Activated T-helper 1 cell treated with anti-CD3 and anti-CD28 coated beads, Interleukin-12 subunit alpha, Interleukin-12 subunit beta, Interleukin-2, Interleukin-4 antibody, amounts not matched to agents 30 ng/mL and 10 ng/mL and 1 ng/mL, durations not matched to agents 14 hours and 24 hours and 36 hours (primary cell): ENCODE measurements at regions not wholly inside any gene's neighbourhood (a gene's known extent, or its start where the extent isn't known, plus 50 kb on each side); places are given as distances from the start of the nearest gene placed in this dataset.

Experiments
- DNase-seq: peaks from one replicate; pipeline ENCODE4 v3.0.0; 2021; ENCODE audit warnings: low spot score
- H3K27ac Mint-ChIP-seq: one replicate; pipeline ENCODE4 v1.8.0; 2021; ENCODE audit warnings: mild to moderate bottlenecking, mixed read lengths
- H3K27me3 Mint-ChIP-seq: one replicate; pipeline ENCODE4 v1.8.0; 2022; ENCODE audit warnings: mild to moderate bottlenecking, moderate library complexity, mixed read lengths; ENCODE audit not compliant: insufficient read depth
- H3K36me3 Mint-ChIP-seq: one replicate; pipeline ENCODE4 v1.8.0; 2021; ENCODE audit warnings: low read depth, mixed read lengths
- H3K4me1 Mint-ChIP-seq: one replicate; pipeline ENCODE4 v1.8.0; 2021; ENCODE audit warnings: low read depth, mixed read lengths
- H3K4me3 Mint-ChIP-seq: one replicate; pipeline ENCODE4 v1.8.0; 2021; ENCODE audit warnings: mild to moderate bottlenecking, moderate library complexity, mixed read lengths
- H3K9me3 Mint-ChIP-seq: one replicate; pipeline ENCODE4 v1.8.0; 2021; ENCODE audit warnings: mixed read lengths
- intact Hi-C: fragments of 100-400 bp; cut with micrococcal nuclease; formaldehyde crosslinking; loops from one replicate; pipeline ENCODE4 v1.15.1; 2024

DNA sequence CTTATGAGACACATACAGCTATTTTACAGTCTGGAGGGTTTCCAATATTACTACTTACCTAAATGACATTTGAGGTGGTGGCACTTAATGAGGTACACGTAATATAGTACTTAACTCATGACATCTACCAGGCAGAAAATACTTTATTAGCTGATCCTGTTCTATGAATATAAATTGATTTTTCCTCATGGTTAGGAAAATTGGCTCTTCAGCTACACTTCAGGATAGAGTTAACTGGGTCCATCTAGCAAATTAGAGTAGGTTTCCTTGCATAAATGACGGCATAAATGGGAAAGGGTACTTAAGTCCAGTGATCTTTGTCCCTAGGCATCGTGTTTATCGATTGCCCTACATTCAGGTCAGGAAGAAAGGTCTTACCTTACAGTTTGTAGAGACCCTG, 988.8 kb upstream of the TMPRSS15 start:
- Mint-ChIP-seq H3K4me1 (no peaks in the 10 kb centered on the region), H3K27ac (no peak overlapping the region), H3K4me3 (no peak overlapping the region), H3K9me3 (peaks cover 38% of the 10 kb centered on the region), H3K27me3 (no peaks in the 10 kb centered on the region), H3K36me3 (no peaks in the 10 kb centered on the region)
- no peak for DNase-seq
- intact Hi-C loops: no loop called here

DNA sequence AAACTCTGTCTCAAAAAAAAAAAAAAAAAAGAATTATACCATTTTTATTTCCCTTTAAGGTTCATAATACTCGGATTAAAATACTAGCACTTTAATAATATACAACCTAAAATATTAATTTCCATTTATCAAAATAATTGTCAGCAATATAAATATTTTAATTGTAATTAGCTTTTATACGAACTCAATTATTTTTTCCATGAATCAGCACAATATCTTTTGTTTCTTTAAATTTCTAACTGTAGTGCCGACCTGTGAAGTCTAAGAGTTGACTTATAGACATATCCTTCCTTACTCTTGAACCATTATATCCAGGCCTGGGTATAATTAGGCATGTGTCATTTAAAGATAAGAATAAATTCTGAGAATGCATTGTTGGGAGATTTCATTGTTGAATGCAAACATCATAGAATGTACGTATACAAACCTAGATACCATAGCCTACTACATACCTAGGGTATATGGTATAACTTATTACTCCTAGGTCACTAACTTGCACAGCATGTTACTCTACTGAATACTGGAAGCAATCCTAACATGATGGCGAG, 996.7 kb upstream of the TMPRSS15 start:
- Mint-ChIP-seq H3K9me3 (peaks cover 5% of the 10 kb centered on the region), H3K27me3 (no peaks in the 10 kb centered on the region), H3K4me1 (no peaks in the 10 kb centered on the region), H3K4me3 (no peak overlapping the region), H3K36me3 (no peaks in the 10 kb centered on the region), H3K27ac (no peak overlapping the region)
- intact Hi-C loops: no loop called here
- no peak for DNase-seq

DNA sequence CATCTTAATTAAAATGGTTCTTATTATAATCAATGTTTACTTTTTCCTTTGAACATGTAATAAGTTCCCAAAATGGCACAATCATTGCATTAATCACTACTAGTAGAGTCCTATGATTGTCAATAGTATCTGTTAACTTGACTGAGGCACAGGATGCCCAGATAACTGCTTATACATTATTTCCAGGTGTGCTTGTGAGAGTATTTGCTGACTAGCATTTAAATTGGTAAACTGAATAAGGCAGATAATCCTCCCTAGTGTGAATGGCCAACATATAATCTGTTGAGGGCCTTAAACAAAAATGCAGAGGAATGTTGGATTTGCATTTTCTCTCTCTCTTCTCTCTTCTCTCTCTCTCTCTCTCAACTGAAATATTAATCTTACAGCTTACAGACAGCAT, 999.3 kb upstream of the TMPRSS15 start:
- Mint-ChIP-seq H3K27me3 (no peaks in the 10 kb centered on the region), H3K27ac (no peak overlapping the region), H3K4me1 (no peaks in the 10 kb centered on the region), H3K4me3 (no peak overlapping the region), H3K9me3 (peaks cover 3% of the 10 kb centered on the region), H3K36me3 (no peaks in the 10 kb centered on the region)
- no peak for DNase-seq
- intact Hi-C loops: no loop called here

DNA sequence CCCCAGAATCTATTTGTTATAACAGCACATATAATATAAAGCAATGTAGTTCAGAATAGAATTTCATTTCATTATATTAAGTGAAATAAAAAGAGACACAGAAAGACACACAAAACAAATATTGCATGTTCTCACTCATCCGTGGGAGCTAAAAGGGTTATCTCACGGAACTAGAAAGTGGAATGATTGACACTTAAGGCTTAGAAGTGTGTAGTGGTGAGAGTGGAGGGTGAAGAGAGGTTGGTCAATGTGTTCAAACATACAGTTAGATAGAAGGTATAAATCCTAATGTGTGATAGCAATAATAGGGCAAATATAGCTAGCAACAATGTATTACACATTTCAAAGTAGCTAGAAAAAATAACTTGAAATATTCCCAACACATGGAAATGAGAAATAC, 1001.7 kb upstream of the TMPRSS15 start:
- Mint-ChIP-seq H3K27me3 (no peaks in the 10 kb centered on the region), H3K36me3 (no peaks in the 10 kb centered on the region), H3K27ac (no peak overlapping the region), H3K4me1 (no peaks in the 10 kb centered on the region), H3K9me3 (peaks cover 3% of the 10 kb centered on the region), H3K4me3 (no peak overlapping the region)
- no peak for DNase-seq
- intact Hi-C loops: no loop called here

DNA sequence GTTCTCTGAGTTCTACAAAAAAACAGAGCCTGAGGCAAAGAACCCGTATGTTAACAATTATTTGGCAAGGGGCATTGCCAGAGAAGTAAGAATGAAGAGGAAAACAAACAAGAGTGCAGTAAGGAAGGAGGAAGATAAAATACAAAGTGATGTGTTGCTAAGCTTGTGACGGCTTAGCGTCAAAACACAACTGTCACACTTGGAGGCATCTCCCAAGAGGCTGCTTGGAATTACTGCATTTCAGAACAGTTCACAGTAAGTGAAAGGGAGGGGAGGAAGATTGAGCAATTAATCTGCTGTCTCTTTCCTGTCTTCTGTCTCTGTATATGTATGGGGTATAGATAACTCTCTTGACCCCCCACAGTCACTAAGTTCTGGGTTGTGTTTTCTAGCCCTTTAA, 1017.0 kb upstream of the TMPRSS15 start:
- H3K9me3 Mint-ChIP-seq: peaks cover 28% of the 10 kb centered on the region
- intact Hi-C loops: no loop called here
- H3K4me1 Mint-ChIP-seq: no peaks in the 10 kb centered on the region
- no peak overlapping the region for H3K4me3 Mint-ChIP-seq
- no peak overlapping the region for H3K27ac Mint-ChIP-seq
- no peak for DNase-seq
- no peaks in the 10 kb centered on the region for H3K27me3 Mint-ChIP-seq
- H3K36me3 Mint-ChIP-seq: no peaks in the 10 kb centered on the region

DNA sequence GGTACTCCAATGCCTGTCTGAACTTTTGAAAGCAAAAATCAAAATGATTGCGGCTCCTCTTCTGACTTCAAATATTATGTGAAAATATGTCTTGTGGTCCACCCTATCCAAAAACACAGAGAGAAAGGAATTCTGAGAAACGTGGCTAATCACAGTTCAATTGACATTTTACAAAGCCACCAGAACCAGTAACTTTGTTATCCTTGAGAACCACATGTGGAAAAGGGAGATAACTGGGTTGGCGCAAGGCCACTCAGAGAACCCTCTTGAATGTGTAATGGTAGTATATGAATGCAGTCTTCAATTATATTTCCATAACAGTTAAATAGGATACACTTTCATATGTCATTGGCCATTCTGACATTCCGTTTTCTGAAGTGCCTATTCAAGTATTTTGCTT, 1030.0 kb upstream of the TMPRSS15 start:
- intact Hi-C loops: no loop called here
- H3K4me1 Mint-ChIP-seq: no peaks in the 10 kb centered on the region
- peaks cover 34% of the 10 kb centered on the region for H3K9me3 Mint-ChIP-seq
- H3K36me3 Mint-ChIP-seq: no peaks in the 10 kb centered on the region
- H3K27ac Mint-ChIP-seq: no peak overlapping the region
- H3K27me3 Mint-ChIP-seq: no peaks in the 10 kb centered on the region
- no peak for DNase-seq
- H3K4me3 Mint-ChIP-seq: no peak overlapping the region

DNA sequence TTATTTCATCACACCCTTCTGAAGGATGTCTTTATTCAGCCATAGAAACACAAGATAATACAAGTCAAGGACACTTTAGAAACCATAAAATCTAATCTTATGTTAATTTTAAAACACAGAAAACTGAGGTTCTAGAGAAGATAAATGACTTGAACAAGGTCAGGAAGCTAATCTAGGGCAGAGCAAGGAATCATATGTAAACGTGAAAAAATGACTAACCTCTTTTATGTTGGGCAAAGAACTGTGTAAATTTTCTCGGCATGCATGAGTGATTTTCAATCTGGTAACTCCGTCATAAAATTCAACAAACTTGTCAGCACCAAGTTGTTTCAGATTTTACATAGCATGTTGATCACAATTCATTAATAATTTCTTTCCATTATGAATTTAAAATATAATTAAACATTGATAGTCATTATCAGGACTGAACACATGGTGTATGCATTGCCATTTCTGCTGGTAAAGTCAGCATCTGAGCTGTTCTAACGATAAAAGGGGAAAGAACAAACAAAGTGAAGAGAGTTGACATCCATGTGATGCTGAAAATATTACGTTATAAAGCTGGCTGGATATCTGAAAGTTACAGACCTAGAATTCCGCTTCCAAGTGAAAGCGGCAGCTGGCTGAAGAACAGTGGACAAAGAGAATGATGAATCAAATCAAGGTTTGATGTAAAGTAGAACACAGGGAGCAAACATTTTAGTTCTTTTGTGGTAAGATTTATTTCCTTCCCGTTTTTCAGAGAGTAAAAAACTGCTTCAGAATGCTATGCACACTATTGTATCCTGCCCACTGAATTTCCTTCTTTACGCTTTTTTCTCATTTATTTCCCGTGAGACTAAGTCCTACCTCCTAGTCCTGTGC, 1037.4 kb upstream of the TMPRSS15 start:
- intact Hi-C loops: no loop called here
- Mint-ChIP-seq H3K36me3 (no peaks in the 10 kb centered on the region), H3K4me1 (no peaks in the 10 kb centered on the region)

DNA sequence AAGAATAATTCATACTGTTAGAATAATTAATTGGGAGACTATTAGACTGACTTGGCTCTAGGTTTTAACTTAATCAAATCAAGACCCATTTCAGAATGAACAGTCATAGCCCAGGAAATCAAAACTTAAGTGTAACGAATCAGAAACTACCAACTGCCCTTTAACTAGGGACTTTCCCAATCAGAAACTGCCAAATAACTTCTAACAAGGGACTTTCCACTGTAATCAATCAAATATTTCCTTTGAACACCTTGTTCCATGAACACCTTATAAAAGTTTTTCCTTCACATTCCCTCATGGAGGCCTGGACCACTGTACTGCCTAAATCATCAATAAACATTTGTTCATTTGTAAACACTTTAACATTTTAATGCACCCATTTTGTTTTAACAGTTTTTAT, 1054.7 kb upstream of the TMPRSS15 start:
- Mint-ChIP-seq H3K4me1 (no peaks in the 10 kb centered on the region), H3K27me3 (no peaks in the 10 kb centered on the region), H3K4me3 (no peak overlapping the region), H3K9me3 (peaks cover 12% of the 10 kb centered on the region), H3K36me3 (no peaks in the 10 kb centered on the region), H3K27ac (no peak overlapping the region)
- DNase-seq: no peak
- intact Hi-C loops: no loop called here

More for the DNA sequence above, 1037.4 kb upstream of the TMPRSS15 start:
- Mint-ChIP-seq H3K27me3 (no peaks in the 10 kb centered on the region), H3K4me3 (no peak overlapping the region), H3K9me3 (peaks cover 13% of the 10 kb centered on the region), H3K27ac (no peak overlapping the region)
- DNase-seq: no peak

DNA sequence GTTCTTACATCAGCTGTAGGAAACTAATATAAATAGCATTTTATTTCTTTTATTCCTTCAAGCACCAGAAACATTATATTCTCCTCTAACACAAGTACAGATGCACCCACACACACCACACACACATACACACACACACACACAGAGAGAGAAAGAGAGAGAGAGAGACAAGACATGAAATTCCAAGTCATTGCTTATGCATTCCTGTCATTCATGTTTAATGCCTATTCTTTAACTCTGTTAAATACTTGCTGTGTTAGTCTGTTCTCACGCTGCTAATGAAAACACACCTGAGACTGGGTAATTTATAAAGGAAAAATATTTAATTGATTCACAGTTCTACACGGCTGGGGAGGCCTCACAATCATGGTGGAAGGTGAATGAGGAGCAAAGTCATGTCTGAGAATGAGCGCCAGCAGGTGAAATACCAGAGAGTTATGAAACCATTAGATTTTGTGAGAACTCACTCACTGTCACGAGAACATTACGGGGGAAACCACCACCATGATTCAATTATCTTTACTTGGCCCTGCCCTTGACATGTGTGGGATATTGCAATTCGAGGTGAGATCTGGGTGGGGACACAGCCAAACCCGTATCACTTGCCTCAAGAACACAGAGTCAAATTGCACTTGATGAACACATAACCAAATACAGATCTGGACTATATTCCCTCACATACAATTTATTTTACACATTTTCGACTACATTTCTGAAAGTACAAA, 1058.1 kb upstream of the TMPRSS15 start:
- DNase-seq: no peak
- Mint-ChIP-seq H3K4me3 (no peak overlapping the region), H3K4me1 (no peaks in the 10 kb centered on the region), H3K27me3 (no peaks in the 10 kb centered on the region), H3K27ac (no peak overlapping the region), H3K36me3 (no peaks in the 10 kb centered on the region), H3K9me3 (peaks cover 10% of the 10 kb centered on the region)
- intact Hi-C loops: no loop called here

DNA sequence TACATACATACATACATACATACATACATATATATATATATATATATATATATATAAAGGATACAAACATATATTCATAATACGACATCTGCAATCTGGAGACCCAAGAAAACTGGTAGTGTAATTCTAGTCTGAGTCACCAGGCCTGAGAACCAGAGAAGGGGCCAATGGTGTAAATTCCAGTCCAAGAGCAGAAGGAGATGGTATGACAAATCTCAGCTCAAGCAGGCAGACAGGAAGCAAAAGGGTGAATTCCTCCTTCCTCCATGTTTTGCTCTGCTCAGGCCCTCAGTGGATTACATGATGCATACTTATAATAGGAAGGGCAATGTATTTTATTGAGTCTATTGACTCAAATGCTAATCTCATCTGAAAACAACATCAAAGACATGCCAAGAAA, 1060.4 kb upstream of the TMPRSS15 start:
- Mint-ChIP-seq H3K36me3 (no peaks in the 10 kb centered on the region), H3K9me3 (peaks cover 10% of the 10 kb centered on the region), H3K27ac (no peak overlapping the region), H3K4me1 (no peaks in the 10 kb centered on the region), H3K4me3 (no peak overlapping the region), H3K27me3 (no peaks in the 10 kb centered on the region)
- intact Hi-C loops: no loop called here
- DNase-seq: no peak

DNA sequence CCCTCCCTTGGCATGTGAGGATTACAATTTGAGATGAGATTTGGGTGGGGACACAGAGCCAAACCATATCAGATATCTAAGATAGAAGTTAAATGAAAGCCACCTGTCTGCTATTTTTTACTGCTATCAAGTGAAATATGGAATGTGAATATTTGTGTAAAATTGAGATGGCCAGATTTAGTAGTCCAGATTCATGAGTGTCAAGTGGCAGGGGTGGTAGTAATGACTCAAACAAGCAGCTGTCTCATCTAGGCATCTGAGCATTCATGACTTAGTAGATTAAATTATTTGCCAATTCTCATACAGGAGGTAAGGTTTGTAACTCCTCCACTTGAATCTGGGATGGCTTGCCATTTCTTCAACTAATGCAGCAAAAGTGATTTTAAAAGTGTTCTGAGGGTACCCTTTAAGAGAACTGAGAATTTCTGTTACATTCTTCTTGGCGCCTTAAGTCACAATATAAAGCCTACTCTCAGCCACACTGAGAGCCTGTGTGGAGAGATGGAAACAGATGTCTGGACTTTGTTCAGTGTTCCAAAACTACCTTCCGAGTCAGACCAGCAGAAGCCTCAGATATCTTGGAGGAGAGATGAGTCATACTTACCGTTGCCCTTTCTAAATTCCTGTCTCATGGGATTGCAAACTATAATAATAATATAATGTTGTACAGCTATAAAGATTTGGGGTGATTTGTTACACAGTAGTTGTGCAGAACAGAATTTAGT, 1065.6 kb upstream of the TMPRSS15 start:
- intact Hi-C loops: no loop called here
- Mint-ChIP-seq H3K27ac (no peak overlapping the region), H3K36me3 (no peaks in the 10 kb centered on the region), H3K4me3 (no peak overlapping the region), H3K4me1 (no peaks in the 10 kb centered on the region), H3K27me3 (no peaks in the 10 kb centered on the region), H3K9me3 (peaks cover 22% of the 10 kb centered on the region)
- no peak for DNase-seq

DNA sequence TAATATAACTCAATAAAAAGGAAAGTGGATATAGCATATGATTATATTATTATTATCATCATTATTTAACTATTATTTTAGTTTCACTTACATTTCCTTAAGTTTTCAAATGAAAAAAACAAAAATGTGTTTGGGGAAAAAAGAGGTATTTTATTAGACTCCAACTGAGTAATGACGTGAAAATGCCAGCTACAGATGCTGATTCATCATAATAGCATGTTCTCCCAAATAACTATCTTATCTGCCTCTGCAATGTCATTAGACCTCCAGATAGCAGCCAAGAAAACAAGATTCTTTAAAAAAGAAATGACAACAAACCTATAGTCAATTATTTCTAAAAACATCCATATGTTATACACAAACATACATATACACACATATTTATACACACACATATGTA, 1071.9 kb upstream of the TMPRSS15 start:
- no peaks in the 10 kb centered on the region for H3K36me3 Mint-ChIP-seq
- intact Hi-C loops: no loop called here
- no peak overlapping the region for H3K4me3 Mint-ChIP-seq
- no peak for DNase-seq
- no peaks in the 10 kb centered on the region for H3K4me1 Mint-ChIP-seq
- no peak overlapping the region for H3K27ac Mint-ChIP-seq
- H3K27me3 Mint-ChIP-seq: no peaks in the 10 kb centered on the region
- peaks cover 25% of the 10 kb centered on the region for H3K9me3 Mint-ChIP-seq

DNA sequence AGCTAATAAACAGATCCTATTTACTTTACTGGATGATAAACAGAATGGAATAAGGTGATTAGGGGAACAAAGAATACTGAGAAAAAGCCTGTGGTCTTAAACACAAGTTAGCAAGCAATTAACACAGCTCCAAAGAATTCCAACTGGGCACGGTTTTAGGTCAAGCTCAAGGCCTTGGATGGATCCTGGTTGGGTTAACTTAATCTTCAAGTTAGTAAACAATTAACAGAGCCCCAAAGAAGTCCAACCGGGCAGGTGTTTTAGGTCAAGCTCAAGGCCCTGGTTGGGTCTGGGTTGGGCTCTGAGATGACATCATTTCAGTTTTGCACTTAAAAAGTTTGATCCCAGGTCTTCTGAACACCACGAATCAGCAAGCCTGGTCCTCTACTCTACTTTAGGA, 1086.3 kb upstream of the TMPRSS15 start:
- Mint-ChIP-seq H3K27ac (no peak overlapping the region), H3K4me3 (no peak overlapping the region), H3K4me1 (no peaks in the 10 kb centered on the region), H3K27me3 (no peaks in the 10 kb centered on the region), H3K36me3 (no peaks in the 10 kb centered on the region), H3K9me3 (peaks cover 13% of the 10 kb centered on the region)
- DNase-seq: no peak
- intact Hi-C loops: no loop called here
